Right ventricle myocardium inferior (tissue), 1 donor: ENCODE measurements at regions not wholly inside any gene's neighbourhood (a gene's known extent, or its start where the extent isn't known, plus 50 kb on each side); places are given as distances from the start of the nearest gene placed in this dataset.

Source experiments
- ATAC-seq: fragments of 200-7000 bp; cut with Tn5 transposase; one replicate; pipeline ENCODE4 v1.9.1; 2020; ENCODE audit warnings: mild to moderate bottlenecking, moderate library complexity
- DNase-seq: peaks from one replicate; pipeline ENCODE4 v3.0.0; 2021; ENCODE audit errors: missing footprints
- intact Hi-C: fragments of 100-400 bp; cut with DNase I; formaldehyde crosslinking; loops from one replicate; pipeline ENCODE4 v1.11.0; 2022
- donor health status: DM: no; HTN: yes; CAD: no; lungs with severe emphysema.

- ATAC-seq (no peak), DNase-seq (no peak)
- intact Hi-C loops, result no loop called here
Observed at GRCh38 chr14:48973151-48973550, 613.0 kb downstream of the RPS29 start.

- intact Hi-C loops, result no loop called here
- ATAC-seq (no peak), DNase-seq (no peak)
Observed at GRCh38 chr14:48970943-48971342, 615.2 kb downstream of the RPS29 start.

GRCh38 chr14:48967419-48967818 is 618.8 kb downstream of the RPS29 start:
- intact Hi-C loops, result no loop called here
- ATAC-seq, result no peak
- DNase-seq, result no peak

- ATAC-seq (no peak), DNase-seq (no peak)
- intact Hi-C loops, result no loop called here
Observed at GRCh38 chr14:48963231-48963790, 622.9 kb downstream of the RPS29 start.

GRCh38 chr14:48957486-48957885 is 628.7 kb downstream of the RPS29 start:
- intact Hi-C loops, result no loop called here
- peak; percentile 42 for DNase-seq
- no peak for ATAC-seq

- intact Hi-C loops, result no loop called here
- ATAC-seq, result no peak
- no peak for DNase-seq
Observed at GRCh38 chr14:48955857-48956256, 630.3 kb downstream of the RPS29 start.

- no peak for DNase-seq
Observed at GRCh38 chr14:48954446-48954845, 631.7 kb downstream of the RPS29 start.

GRCh38 chr14:48944809-48945208 is 641.4 kb downstream of the RPS29 start:
- no peak for ATAC-seq
- no peak for DNase-seq
- intact Hi-C loops, result no loop called here

More at GRCh38 chr14:48954446-48954845, 631.7 kb downstream of the RPS29 start:
- intact Hi-C loops, result no loop called here
- no peak for ATAC-seq

GRCh38 chr14:48943913-48944312 is 642.3 kb downstream of the RPS29 start:
- intact Hi-C loops, result no loop called here
- ATAC-seq (no peak), DNase-seq (no peak)

- intact Hi-C loops, result no loop called here
- DNase-seq, result no peak
Observed at GRCh38 chr14:48937541-48938195, 648.5 kb downstream of the RPS29 start.

GRCh38 chr14:48936849-48937248 is 649.3 kb downstream of the RPS29 start:
- ATAC-seq (no peak), DNase-seq (no peak)
- intact Hi-C loops, result no loop called here

More at GRCh38 chr14:48937541-48938195, 648.5 kb downstream of the RPS29 start:
- no peak for ATAC-seq

- no peak for DNase-seq
- intact Hi-C loops, result no loop called here
- no peak for ATAC-seq
Observed at GRCh38 chr14:48936362-48936761, 649.8 kb downstream of the RPS29 start.

GRCh38 chr14:48925184-48925583 is 661.0 kb downstream of the RPS29 start:
- ATAC-seq (no peak), DNase-seq (no peak)
- intact Hi-C loops, result no loop called here

- ATAC-seq, result no peak
- intact Hi-C loops, result no loop called here
- DNase-seq, result no peak
Observed at GRCh38 chr14:48914921-48915320, 671.3 kb downstream of the RPS29 start.

- intact Hi-C loops, result no loop called here
- DNase-seq (no peak), ATAC-seq (no peak)
Observed at GRCh38 chr14:48914382-48914781, 671.8 kb downstream of the RPS29 start.

GRCh38 chr14:48900565-48900964 is 685.6 kb downstream of the RPS29 start:
- ATAC-seq (no peak), DNase-seq (no peak)
- intact Hi-C loops, result no loop called here

- intact Hi-C loops, result no loop called here
- ATAC-seq, result no peak
- DNase-seq, result no peak
Observed at GRCh38 chr14:48890333-48890732, 695.8 kb downstream of the RPS29 start.

- no peak for DNase-seq
- ATAC-seq, result no peak
- intact Hi-C loops, result no loop called here
Observed at GRCh38 chr14:48876806-48877340, 709.3 kb downstream of the RPS29 start.

- DNase-seq (no peak), ATAC-seq (no peak)
- intact Hi-C loops, result no loop called here
Observed at GRCh38 chr14:48874711-48875110, 711.5 kb downstream of the RPS29 start.

GRCh38 chr14:48857366-48857765 is 728.8 kb downstream of the RPS29 start:
- no peak for DNase-seq
- intact Hi-C loops, result no loop called here
- no peak for ATAC-seq

- ATAC-seq (no peak), DNase-seq (no peak)
- intact Hi-C loops, result no loop called here
Observed at GRCh38 chr14:48853159-48853558, 733.0 kb downstream of the RPS29 start.
